T-cell (primary cell): ENCODE measurements at regions not wholly inside any gene's neighbourhood (a gene's known extent, or its start where the extent isn't known, plus 50 kb on each side); places are given as distances from the start of the nearest gene placed in this dataset.

Source experiments
- ATAC-seq, 4 experiments: fragments of 200-7000 bp in 3 of 4; fragments of 150-1000 bp in 1 of 4; cut with Tn5 transposase; replicated peaks in 1 of 4; 1 replicate in 3 of 4; 2 replicates in 1 of 4; pipeline ENCODE4 v1.10.0; 2021; ENCODE audit warnings: moderate library complexity in 3 of 4, mild to moderate bottlenecking in 2 of 4, moderate number of reproducible peaks in 1 of 4
- CTCF ChIA-PET, 2 donors: fragments of 300-600 bp; sonication (Branson Sonifier 250); formaldehyde crosslinking; loops; one replicate each; lab custom pipeline; 2022; ENCODE audit warnings: antibody characterized with exemption in 2 of 2; lab: Charles Lee
- POLR2A ChIA-PET, 2 donors: fragments of 300-600 bp; sonication (Branson Sonifier 250); formaldehyde crosslinking; loops; one replicate each; lab custom pipeline; 2022; ENCODE audit warnings: antibody characterized with exemption in 2 of 2; lab: Charles Lee
- DNase-seq, 35 experiments: peaks; one replicate each; pipeline versions ENCODE4 v3.0.0 to v3.0.0-alpha.2; 2013 to 2023
- H3K27ac ChIP-seq: one replicate; pipeline ENCODE4 v1.5.1; 2013; ENCODE audit warnings: low read length
- H3K27me3 ChIP-seq, 2 experiments: replicated peaks in 1 of 2; 1 replicate in 1 of 2; 2 replicates in 1 of 2; pipeline versions ENCODE4 v1.6.1 to v1.7.0; 2013; ENCODE audit warnings: low read length in 1 of 2, mixed read lengths in 1 of 2; ENCODE audit not compliant: control insufficient read depth in 2 of 2, insufficient read depth in 2 of 2; ENCODE audit errors: extremely low read depth in 1 of 2
- H3K36me3 ChIP-seq, 2 donors: 1 replicate in 1 of 2; 2 replicates in 1 of 2; pipeline versions ENCODE4 v1.6.1 to v1.7.0; 2013; ENCODE audit warnings: low read length in 1 of 2; ENCODE audit not compliant: control insufficient read depth in 2 of 2, insufficient read depth in 1 of 2; ENCODE audit errors: extremely low read depth in 1 of 2
- H3K4me1 ChIP-seq, 2 experiments: 1 replicate in 1 of 2; 2 replicates in 1 of 2; pipeline versions ENCODE4 v1.6.1 to v1.7.0; 2013; ENCODE audit warnings: low read length in 2 of 2, mixed read lengths in 1 of 2; ENCODE audit not compliant: insufficient read depth in 2 of 2, control insufficient read depth in 1 of 2; ENCODE audit errors: extremely low read depth in 1 of 2
- H3K4me3 ChIP-seq, 2 donors: 1 replicate in 1 of 2; 2 replicates in 1 of 2; pipeline versions ENCODE4 v1.5.1 to v1.7.0; 2013; ENCODE audit warnings: mild to moderate bottlenecking in 2 of 2, low read length in 1 of 2, moderate library complexity in 1 of 2; ENCODE audit not compliant: control insufficient read depth in 1 of 2; ENCODE audit errors: extremely low read depth in 1 of 2
- H3K9me3 ChIP-seq: 2 replicates; pipeline ENCODE4 v1.7.0; 2013
- H3K27ac Mint-ChIP-seq, 2 donors: one replicate each; pipeline ENCODE4 v1.8.0; 2020 to 2021; ENCODE audit warnings: mild to moderate bottlenecking in 2 of 2, mixed read lengths in 2 of 2
- H3K27me3 Mint-ChIP-seq, 2 donors: one replicate each; pipeline ENCODE4 v1.8.0; 2021 to 2022; ENCODE audit warnings: mixed read lengths in 2 of 2
- H3K36me3 Mint-ChIP-seq: one replicate; pipeline ENCODE4 v1.8.0; 2021; ENCODE audit warnings: mixed read lengths
- H3K4me1 Mint-ChIP-seq, 3 donors: one replicate each; pipeline ENCODE4 v1.8.0; 2020 to 2022; ENCODE audit warnings: mixed read lengths in 3 of 3, mild to moderate bottlenecking in 1 of 3
- H3K4me3 Mint-ChIP-seq, 3 donors: one replicate each; pipeline ENCODE4 v1.8.0; 2020 to 2022; ENCODE audit warnings: mild to moderate bottlenecking in 3 of 3, mixed read lengths in 3 of 3, moderate library complexity in 3 of 3
- H3K9me3 Mint-ChIP-seq, 3 donors: one replicate each; pipeline ENCODE4 v1.8.0; 2020 to 2022; ENCODE audit warnings: mixed read lengths in 3 of 3
- WGBS: methylation state at CpG from one replicate; pipeline ENCODE4 v1.1.5; 2013; ENCODE audit warnings: missing lambda C conversion rate; ENCODE audit not compliant: insufficient coverage; 5-methylcytosine and 5-hydroxymethylcytosine counted together

DNA sequence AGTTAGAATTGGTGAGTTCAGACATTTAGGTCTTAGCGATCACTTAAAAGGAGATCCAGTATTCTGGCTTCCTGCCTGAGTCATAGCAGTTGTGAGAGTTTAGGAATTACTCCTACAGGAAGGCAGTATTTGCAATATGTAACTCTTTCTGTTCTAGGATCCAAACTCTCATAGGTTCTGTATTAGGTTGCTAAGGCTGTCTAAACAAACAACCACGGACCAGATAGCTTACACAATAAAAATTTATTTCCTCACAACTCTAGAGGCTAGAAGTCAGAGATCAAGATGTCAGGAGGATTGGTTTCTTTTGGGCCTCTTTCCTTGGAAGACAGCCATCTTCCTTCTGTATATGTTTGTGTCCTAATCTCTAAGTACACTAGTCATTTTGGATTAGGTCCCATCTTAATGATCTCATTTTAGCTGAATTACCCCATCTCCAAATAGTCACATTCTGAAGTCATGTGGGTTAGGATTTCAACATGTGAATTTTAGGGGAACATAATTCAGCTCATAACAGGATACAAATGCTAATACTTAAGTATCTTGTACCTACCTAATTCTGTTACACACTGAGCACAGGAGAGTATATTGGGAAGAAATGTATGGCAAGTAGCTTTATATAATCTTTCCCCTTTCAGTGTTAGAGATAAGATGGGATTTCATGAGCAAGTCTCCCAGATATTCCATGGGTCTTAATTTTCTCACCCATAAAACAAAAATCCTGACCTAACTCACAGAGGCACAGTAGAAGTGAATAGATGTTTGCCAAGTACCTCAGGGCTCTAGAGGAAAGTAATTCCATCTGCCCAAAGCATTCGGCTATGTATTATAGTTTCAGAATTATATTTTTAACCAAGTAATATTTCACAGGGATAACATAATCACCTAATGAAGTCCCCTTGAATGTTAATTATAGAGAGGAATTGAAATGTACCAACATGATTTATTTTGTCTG, 144.4 kb downstream of the PTBP2 start:
- Histone ChIP-seq H3K27me3 (peaks cover 0 to 15% of the 10 kb centered on the region in 2 experiments), H3K4me3 (no peak overlapping the region), H3K27ac (no peak overlapping the region), H3K36me3 (no peaks in the 10 kb centered on the region), H3K9me3 (no peaks in the 10 kb centered on the region), H3K4me1 (no peaks in the 10 kb centered on the region)
- Mint-ChIP-seq H3K27ac (no peak overlapping the region), H3K9me3 (peaks cover 2 to 17% (median 6%) of the 10 kb centered on the region in 3 donors), H3K27me3 (peaks cover 0 to 4% of the 10 kb centered on the region in 2 donors), H3K4me1 (no peaks in the 10 kb centered on the region), H3K4me3 (no peak overlapping the region), H3K36me3 (no peaks in the 10 kb centered on the region)
- DNase-seq (no peak), ATAC-seq (no peak)
- ChIA-PET CTCF (interaction anchor here in 1 of 2 donors (0.6 kb wide), 1 partner anchor 1823 kb away, joined by 3 read pairs; no protein-coding TSS in a partner anchor), POLR2A (no interaction called here)
- WGBS: no CpG with 5 or more reads among the region's 3 CpGs

GRCh38 chr1:96872757-96873156, 151.2 kb downstream of the PTBP2 start:
- Mint-ChIP-seq H3K36me3 (no peaks in the 10 kb centered on the region), H3K9me3 (peaks cover 3 to 25% (median 13%) of the 10 kb centered on the region in 3 donors), H3K4me3 (no peak overlapping the region), H3K27me3 (no peaks in the 10 kb centered on the region), H3K4me1 (no peaks in the 10 kb centered on the region), H3K27ac (no peak overlapping the region)
- 100% methylated on average over 1 of the region's 2 CpGs for WGBS
- no peak overlapping the region for H3K27ac ChIP-seq
- POLR2A ChIA-PET: interaction anchor here in 1 of 2 donors (0.7 kb wide), 1 partner anchor 486 kb away, joined by 3 read pairs; no protein-coding TSS in a partner anchor
- H3K36me3 ChIP-seq: no peaks in the 10 kb centered on the region
- peaks cover 0 to 5% of the 10 kb centered on the region in 2 experiments for H3K27me3 ChIP-seq
- CTCF ChIA-PET: no interaction called here
- ATAC-seq: no peak
- no peaks in the 10 kb centered on the region for H3K4me1 ChIP-seq
- no peak overlapping the region for H3K4me3 ChIP-seq
- H3K9me3 ChIP-seq: no peaks in the 10 kb centered on the region
- no peak for DNase-seq

DNA sequence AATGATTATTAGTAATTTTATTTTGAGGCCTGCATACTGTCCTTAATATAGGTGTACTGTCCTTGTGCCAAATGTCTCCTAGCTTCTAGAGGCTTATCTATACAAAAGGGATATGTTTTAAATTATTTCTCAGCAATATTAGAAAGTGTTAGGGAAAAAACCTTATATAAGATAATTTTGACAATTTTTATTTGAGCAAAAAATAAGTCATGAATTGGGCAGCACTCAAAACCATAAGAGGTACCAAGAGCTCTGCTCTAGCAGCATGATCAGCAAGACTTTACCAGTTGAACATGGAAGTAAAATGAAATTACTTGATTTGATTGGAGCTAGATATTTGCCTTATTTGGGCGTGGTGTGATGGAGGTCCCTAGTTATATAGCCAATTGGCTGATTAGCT, 157.1 kb downstream of the PTBP2 start:
- ATAC-seq (no peak), DNase-seq (no peak)
- POLR2A ChIA-PET: no interaction called here
- no peak overlapping the region for H3K4me3 Mint-ChIP-seq
- H3K27ac Mint-ChIP-seq: no peak overlapping the region
- no peaks in the 10 kb centered on the region for H3K4me1 Mint-ChIP-seq
- no peaks in the 10 kb centered on the region for H3K36me3 Mint-ChIP-seq
- Histone ChIP-seq H3K27me3 (no peaks in the 10 kb centered on the region), H3K4me3 (no peak overlapping the region), H3K36me3 (no peaks in the 10 kb centered on the region), H3K27ac (no peak overlapping the region), H3K4me1 (no peaks in the 10 kb centered on the region), H3K9me3 (no peaks in the 10 kb centered on the region)
- CTCF ChIA-PET: no interaction called here
- no CpG with 5 or more reads among the region's 1 CpG for WGBS
- H3K9me3 Mint-ChIP-seq: peaks cover 0 to 15% (median 4%) of the 10 kb centered on the region in 3 donors
- peaks cover 0 to 3% of the 10 kb centered on the region in 2 donors for H3K27me3 Mint-ChIP-seq

DNA sequence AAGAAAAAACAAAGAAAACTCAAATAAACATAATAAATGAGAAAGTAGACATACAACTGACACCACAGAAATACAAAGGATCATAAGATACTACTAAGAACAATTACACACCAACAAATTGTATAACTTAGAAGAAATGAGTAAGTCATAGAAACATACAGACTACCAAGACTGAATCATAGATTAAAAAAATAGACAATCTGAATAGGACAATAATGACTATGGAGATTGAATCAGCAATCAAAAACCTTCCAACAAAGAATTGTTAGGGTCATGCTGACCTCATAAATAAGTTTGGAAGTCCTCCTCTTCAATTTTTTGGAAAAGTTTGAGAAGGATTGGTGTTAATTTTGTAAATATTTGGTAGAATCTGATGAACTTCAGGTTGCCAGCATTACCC, 159.0 kb downstream of the PTBP2 start:
- no peak overlapping the region for H3K4me3 ChIP-seq
- no peaks in the 10 kb centered on the region for H3K36me3 ChIP-seq
- H3K27me3 Mint-ChIP-seq: peaks cover 0 to 3% of the 10 kb centered on the region in 2 donors
- ATAC-seq (no peak), DNase-seq (no peak)
- ChIA-PET CTCF (no interaction called here), POLR2A (no interaction called here)
- H3K4me1 ChIP-seq: no peaks in the 10 kb centered on the region
- H3K4me1 Mint-ChIP-seq: no peaks in the 10 kb centered on the region
- H3K27ac ChIP-seq: no peak overlapping the region
- H3K36me3 Mint-ChIP-seq: no peaks in the 10 kb centered on the region
- H3K27ac Mint-ChIP-seq: no peak overlapping the region
- H3K4me3 Mint-ChIP-seq: no peak overlapping the region
- no peaks in the 10 kb centered on the region for H3K27me3 ChIP-seq
- H3K9me3 Mint-ChIP-seq: peaks cover 0 to 15% (median 4%) of the 10 kb centered on the region in 3 donors
- H3K9me3 ChIP-seq: no peaks in the 10 kb centered on the region

- WGBS: 86% methylated on average over 1 of the region's 2 CpGs
- peaks cover 0 to 3% of the 10 kb centered on the region in 2 donors for H3K27me3 Mint-ChIP-seq
- Histone ChIP-seq H3K36me3 (no peaks in the 10 kb centered on the region), H3K9me3 (no peaks in the 10 kb centered on the region), H3K27ac (no peak overlapping the region), H3K4me3 (no peak overlapping the region), H3K4me1 (no peaks in the 10 kb centered on the region), H3K27me3 (no peaks in the 10 kb centered on the region)
- peaks cover 0 to 15% (median 4%) of the 10 kb centered on the region in 3 donors for H3K9me3 Mint-ChIP-seq
- no peaks in the 10 kb centered on the region for H3K36me3 Mint-ChIP-seq
- H3K4me3 Mint-ChIP-seq: no peak overlapping the region
- H3K4me1 Mint-ChIP-seq: no peaks in the 10 kb centered on the region
- CTCF ChIA-PET: no interaction called here
- POLR2A ChIA-PET: no interaction called here
- no peak overlapping the region for H3K27ac Mint-ChIP-seq
- no peak for DNase-seq
- no peak for ATAC-seq
Observed at GRCh38 chr1:96882096-96882495, 160.5 kb downstream of the PTBP2 start.

GRCh38 chr1:96886474-96886873, 164.9 kb downstream of the PTBP2 start:
- 76% methylated on average over 2 of the region's 4 CpGs for WGBS
- Histone ChIP-seq H3K27me3 (no peaks in the 10 kb centered on the region), H3K9me3 (no peaks in the 10 kb centered on the region), H3K4me1 (no peaks in the 10 kb centered on the region), H3K4me3 (no peak overlapping the region), H3K36me3 (no peaks in the 10 kb centered on the region), H3K27ac (no peak overlapping the region)
- no peak overlapping the region for H3K4me3 Mint-ChIP-seq
- CTCF ChIA-PET: no interaction called here
- no peaks in the 10 kb centered on the region for H3K27me3 Mint-ChIP-seq
- H3K4me1 Mint-ChIP-seq: no peaks in the 10 kb centered on the region
- ATAC-seq: no peak
- DNase-seq: no peak
- no peaks in the 10 kb centered on the region for H3K36me3 Mint-ChIP-seq
- H3K9me3 Mint-ChIP-seq: peaks cover 2 to 11% (median 2%) of the 10 kb centered on the region in 3 donors
- POLR2A ChIA-PET: no interaction called here
- no peak overlapping the region for H3K27ac Mint-ChIP-seq
